Left hindlimb (tissue), 1 donor: ENCODE measurements at regions not wholly inside any gene's neighbourhood (a gene's known extent, or its start where the extent isn't known, plus 50 kb on each side); places are given as distances from the start of the nearest gene placed in this dataset.

Source experiments
- DNase-seq: peaks from one replicate; pipeline ENCODE4 v3.0.0-alpha.2; 2018

DNA sequence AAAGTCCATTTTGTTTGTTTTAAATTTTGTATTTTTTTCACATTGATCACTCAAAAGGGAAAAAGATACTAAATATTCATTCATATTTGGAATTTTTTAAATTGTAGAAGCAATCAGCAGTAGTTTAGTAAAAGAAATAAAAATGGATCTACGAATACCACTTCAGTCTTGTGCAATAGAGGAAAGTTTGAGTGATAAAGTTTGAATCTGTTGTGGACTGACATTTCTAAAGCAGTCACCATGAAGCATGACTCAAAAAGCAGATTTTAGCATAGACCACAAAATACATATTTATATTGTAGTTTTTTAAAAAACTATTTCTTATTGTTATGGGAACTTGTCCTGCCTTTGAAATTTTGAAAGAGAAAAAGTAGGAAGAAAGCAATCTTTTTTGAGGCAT is 520.5 kb upstream of the ZEB2 start:
- DNase-seq, result no peak

DNA sequence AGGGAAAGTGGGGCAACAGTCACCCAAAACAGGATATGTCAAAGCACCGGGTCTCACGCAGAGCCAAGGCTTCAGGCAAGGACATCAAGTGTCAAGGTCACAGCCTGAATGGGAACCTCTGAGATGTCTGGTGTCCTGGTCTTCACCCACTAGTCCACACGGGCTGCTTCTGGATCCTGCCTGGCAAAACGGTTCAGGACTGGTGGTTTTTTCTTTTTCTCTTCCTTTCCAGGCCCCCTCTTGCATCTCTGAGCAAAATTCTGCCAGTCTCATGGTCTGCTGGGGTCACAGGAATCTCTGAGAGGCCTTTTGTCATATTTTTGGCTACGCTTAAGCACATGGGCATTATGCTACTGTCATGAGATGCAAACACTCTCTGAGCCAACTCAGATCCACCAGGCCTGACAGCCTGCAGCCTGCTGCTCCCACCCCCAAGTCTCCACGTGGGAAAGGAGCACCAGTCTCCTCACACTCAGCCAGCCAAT is 518.2 kb upstream of the ZEB2 start:
- no peak for DNase-seq

DNA sequence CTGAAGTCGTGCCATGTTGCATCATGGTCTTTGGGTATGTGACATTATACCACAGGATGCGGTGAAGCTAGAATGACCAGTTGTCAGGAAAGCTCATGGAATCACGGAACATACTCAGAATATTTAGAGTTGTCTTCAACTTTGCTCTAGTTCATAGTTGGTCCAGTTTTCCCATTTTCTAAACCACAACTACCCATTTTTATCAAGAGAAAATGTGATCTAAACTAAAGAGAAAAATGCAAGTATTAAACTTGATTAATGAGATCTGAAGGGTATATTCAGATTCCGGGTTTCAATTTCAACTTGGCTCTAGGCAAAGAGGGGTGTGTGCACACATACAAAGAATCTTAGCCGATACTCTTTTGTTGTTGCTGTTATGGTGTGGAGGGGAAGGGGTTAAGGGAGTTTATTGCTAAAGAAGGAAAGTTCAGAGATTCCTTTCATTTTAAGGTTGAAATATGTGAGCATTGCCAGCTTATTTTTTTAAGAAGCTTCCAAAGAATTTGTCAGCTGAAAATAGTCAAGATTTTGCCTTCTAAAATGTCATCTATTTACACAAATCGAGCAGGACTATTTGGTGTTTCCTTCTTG is 516.6 kb upstream of the ZEB2 start:
- no peak for DNase-seq

DNA sequence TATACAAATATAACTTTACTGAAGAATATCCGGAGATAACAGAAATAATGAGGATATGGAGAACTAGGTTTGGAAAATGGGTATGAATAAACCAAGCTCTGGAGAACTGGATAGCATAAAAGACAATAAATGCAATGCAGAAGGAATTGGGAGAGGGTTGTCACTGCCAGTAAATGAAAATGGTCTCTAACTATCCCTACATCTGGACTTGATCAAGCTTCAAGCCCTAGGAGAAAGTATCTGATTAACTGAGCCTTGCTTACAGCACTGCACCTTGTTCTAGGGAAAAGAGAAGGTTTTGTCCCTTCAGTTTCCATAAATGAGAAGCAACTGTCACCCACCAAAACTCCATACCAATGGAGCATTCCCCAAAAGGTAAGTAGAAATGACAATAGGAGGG is 514.6 kb upstream of the ZEB2 start:
- DNase-seq, result no peak

DNA sequence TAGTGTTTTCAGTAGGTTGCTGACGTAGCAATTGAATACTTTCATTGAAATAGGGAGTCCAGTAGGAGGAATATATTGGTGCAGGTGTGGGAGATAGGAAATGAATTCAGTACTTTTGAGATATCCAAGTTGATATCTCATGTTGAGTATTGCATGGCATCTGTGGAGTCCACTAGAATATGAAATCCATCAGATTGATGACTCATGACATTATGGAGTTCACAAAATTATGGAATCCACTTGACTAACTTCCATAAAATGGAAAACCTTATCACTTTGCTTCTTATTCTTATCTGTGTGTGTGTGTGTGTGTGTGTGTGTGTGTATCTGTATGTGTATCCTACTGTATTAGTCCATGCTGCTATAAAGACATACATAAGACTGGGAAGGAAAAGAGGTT is 513.5 kb upstream of the ZEB2 start:
- DNase-seq, result no peak

DNA sequence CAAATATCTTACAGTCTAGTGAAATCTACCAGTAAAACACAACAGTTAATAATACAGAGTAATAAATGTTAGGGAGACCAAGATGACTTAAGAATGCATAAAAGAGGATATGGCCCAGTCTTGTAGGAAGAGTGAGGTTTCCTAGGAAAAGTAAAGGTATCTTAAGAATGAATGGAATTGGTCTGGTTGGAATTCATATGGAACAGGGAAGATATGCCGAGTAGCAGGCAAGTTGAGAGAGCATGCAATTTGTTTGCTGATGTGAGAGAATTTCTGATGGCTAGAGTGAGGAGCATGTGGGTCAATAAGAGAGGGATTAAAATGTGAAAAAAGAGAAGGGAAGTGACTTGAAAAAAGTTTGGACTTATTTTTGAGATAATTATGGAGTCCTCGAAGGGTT is 512.9 kb upstream of the ZEB2 start:
- no peak for DNase-seq

DNA sequence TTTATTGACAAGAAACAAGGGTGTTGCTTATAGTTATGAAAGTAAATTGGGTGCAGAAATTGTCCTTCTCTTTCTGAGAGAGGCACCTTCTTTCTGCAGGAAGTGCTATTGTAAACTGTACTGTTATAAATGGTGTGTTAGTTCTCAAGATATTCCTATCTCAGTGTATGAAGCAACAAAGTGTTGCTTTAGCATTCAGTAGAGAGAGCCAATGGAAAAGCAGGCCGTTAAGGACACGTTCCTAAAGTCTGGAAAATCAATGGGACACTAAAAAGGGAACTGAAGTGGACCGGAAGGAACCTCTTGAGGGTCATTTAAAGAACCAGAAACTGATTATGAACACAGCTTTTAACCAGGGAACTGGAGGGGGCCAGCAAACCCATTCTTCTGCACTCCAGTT is 510.0 kb upstream of the ZEB2 start:
- no peak for DNase-seq

DNA sequence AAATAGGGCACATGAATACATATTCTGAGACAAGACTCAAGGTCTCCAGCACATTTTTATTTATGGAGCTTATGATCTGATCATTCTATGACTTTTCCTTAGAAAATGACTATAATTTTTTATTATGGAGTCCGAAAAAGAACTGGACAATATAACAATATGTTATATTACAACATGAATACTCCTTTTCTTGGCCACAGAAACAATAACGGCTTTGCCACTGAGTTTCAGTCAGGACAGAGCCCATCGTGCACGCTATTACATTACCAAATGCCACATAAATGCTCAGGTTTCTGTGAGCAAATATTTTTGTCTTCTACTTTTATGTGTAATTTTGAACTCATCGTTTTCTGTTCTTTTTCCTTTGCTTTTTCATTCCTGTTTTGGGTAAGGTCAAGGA is 509.2 kb upstream of the ZEB2 start:
- DNase-seq, result no peak

DNA sequence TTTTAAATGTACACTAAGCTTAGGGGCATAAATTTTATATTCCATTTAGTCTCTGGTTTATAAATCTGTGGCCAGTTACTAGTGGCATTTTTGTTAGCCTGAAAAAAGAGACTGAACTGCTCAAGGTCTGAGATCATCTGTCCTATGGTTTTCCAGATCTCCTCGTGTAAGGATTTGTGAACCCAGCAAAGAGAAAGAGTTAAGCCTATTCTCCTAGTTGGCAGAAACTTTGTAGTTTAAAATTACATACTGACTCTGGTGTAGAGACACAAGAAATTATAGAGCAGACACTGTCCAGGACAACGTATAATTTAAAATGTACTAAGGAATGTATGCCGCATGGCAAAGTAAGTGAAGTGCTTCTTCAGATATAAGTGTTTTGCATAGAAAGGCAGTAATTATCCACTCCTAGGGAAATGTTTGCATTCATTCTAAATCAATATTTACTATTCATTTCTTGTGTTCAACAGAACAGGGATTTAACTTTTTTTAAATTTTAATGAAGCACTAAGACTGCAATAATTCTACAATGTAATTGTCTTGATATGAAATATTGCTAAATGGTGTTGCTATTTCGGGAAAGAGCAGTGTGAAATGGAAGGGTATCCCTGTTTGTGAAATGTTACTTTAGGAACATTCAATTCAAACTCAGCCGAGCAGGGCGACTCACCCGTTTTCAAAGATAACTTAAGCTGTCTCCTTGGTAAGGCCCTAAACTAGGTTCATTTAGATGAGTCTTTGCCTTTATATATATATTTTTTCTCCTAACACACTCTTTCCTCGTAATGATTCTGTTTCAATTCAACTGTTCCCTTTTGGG is 508.4 kb upstream of the ZEB2 start:
- DNase-seq, result no peak

DNA sequence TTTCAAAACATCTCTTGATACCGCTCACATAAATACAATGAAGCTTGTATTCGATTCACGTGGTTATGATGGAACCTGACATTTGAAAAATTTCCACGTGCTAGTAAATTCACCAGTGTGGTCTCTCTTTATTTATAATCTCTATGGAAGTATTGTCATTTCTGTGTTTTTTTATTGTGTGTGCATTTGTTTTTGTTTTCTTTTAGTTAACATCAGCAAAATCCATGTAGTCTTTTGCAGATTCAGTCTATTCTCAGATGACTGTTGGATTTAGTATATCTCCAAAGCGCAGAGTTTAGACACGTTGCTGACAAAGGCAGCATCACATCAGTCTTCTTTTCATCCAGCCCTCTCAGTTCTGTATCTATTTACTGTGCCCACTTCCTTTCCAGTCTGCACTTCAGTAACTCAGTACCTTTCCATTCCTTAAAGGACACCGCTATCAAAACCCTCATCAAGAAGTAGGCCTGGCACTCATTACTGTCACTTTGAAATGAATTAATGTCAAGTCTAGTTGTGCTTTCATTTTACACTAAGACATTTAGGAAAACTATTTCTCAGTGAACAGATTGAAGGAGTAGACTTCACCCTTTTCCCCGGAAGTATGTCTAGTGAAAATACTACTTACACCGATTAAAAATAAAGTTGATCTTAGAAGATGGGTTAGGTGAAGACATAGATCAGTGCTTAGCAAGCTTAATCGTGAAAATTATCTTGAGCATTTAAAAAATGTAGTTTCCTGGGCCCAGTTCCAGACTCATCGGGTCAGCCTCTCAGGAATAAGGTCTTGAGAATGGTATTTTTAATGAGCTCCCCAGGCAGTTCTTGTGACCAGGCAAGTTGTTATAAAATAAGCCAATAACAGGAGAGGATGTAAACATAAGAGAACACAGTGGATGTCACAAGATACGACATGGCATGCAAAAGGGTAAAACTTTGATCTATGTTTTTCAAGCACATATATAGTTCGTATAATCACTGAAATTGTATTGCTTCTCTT is 506.8 kb upstream of the ZEB2 start:
- DNase-seq, result no peak

DNA sequence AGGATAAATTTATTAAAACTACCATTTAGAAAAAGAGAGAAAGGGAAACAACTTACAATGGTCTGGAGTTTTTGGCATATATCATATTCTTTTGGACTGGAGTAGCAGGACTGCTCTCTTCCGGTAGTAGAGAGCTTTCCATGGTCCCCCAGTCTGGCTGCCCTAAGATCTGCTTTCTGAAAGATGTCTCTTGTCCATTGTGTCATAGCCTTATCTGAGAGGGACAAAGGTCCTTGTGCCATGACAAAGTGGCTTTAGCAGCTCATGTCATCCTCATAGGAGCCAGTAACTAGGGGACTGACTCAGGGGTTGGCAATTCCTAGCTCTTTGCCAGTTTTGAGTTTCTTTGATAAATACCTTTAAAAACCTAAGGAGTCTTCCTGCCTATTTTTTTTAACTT is 505.5 kb upstream of the ZEB2 start:
- no peak for DNase-seq

DNA sequence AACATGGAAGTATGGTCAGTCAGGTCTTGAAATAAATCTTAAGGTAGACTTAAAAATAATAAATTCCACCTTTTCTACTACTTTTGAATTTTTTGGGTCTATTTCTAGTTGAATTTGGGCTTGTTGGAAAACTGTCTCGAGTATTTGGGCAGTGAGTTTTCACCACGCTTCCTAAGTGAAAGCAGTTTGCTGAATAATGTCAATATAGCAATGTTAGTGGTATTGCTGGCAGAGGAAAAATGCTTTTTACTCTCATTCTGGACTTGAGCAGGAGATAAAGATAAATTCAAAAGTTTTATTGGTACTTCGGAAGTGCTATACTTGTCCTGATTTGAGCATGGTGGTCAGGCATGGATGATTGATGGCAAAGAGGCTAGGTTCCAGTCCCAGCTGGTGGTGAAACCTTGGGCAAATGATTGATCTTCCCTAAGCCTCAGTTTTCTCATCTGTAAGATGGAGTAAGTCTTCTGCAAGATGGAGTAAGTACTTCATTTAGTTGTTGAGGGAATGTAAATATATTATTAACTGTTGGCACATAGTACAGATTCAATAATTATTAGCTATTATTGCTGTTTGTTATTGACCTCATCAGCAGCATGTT is 503.5 kb upstream of the ZEB2 start:
- DNase-seq, result no peak

DNA sequence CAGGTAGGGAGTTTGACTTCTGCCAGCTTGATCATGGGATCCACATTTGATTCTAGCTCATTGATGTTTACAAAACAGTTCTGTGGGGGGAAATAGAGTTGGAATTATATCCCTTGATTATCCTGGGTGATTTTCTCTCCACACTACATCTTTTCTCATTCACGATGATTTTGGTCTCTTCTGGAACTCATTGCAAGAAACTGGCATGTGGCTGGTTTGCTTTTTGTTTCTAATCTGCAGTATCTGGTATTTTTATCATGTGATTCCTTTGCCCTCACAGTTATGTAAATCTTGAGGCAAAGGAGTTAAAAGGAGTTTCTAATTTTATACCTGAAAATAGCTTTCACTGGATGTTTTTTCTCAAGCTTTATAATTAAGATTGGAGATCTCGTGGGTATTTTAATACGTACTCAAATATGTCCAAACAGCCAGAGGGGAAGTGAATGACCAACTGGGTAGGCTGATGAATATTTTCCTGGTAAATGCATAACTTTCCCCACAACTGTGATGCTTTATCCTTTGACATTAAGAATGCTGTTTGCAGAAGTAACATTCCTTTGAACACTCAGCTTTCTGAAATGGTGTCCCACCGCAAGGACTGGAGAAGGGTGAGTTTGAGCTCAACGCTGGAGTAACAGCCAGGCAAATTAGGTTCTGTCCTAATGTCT is 502.9 kb upstream of the ZEB2 start:
- DNase-seq, result no peak

DNA sequence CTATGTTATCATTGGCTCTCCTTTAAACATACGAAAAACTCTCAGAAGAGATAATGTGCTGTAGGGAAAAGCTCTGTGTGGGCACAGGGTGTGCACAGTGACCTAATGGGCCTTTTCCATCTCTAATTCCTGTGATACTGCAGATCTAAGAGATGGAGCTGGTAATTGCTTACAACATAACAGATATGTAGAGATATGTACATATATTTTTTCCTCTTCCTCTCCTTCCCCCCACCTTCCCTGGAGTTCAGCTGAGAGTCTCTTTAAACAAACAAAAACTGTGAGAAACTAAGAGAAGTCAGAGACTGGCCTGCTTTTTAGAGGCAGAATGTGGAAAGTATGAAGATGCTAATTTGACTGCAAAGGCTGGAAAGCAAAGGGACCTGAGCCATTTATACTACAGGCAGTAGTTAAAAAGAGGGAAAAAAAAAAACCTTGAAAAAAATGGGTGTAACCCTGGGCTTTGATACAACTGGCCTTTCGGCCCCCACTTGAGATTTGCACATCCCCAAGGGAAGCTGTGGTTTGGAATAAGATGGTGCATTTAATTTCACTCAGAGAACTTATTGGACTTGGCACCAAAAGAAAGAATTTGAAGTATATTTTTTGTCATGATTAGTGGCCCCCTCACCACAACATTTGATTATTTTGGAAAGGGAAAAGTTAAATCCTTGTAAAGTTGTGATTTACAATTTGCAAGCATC is 502.2 kb upstream of the ZEB2 start:
- no peak for DNase-seq

DNA sequence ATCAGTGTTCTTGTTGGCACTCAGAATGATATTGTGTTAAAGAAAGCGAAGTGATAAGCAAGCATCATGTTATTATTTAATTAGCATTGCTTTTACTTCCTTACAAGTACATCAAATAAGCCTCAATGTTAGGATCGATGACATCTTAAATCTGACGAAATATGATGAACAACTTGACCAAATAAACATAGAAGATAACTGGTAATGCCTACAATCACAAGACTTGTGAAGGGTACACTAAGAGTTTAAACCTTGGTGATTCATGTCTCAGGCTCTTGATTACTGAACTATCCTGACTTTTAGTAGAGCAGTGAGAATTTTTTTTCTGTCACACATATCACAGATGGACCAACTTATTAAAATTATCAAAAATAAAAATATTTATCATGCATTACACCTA is 500.8 kb upstream of the ZEB2 start:
- no peak for DNase-seq

DNA sequence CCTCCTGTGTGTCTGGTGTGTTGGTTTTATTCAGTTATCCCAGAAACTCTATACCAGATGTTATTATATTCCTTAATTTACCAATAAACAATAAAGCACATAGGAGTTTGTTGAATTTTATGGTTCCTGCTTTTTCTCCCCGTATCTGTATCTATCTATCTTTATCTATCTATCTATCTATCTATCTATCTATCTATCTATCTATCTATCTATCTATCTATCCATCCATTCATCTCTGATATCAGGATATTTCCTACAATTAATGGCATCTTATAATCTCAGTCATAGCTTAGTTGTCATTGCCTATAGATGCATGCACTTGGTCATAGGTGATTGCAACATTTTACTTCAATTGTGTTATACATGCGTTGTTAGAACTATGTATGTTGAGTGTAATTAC is 500.2 kb upstream of the ZEB2 start:
- no peak for DNase-seq

DNA sequence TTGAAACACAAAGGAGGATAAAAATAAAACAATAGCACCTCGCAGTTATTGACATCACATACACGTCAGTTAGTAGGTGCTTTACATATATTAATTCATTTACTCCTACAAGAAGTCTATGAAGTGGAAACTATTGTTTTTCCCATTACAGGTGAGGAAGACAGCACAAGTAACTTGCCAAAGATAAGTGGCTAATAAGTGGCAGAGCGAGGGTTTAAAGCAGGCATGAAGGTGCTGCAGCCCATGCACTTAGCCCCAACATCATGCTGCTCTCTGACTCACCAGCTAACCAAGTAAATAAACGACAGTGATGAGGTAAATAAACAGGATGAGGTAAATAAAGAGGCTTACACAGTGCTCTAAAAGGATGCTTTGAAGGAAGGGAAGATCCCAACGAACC is 498.6 kb upstream of the ZEB2 start:
- no peak for DNase-seq

DNA sequence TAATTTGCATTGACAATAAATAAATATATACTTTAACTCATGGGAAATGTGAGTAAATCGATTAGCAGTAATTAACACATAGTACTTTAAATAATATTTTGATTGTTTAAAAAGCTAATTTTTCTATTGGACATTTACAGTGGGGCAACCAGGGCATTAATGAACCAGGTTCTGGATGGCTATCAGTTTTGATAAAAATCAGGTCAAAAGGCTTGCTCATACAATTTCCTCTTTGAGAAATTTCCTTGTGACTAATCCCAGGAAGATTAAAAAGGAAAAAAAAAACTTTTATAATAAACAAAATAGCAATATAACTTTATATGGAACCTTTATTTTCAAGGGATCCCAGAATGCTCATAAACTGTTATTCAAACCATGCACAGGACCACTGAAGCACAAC is 497.2 kb upstream of the ZEB2 start:
- no peak for DNase-seq

DNA sequence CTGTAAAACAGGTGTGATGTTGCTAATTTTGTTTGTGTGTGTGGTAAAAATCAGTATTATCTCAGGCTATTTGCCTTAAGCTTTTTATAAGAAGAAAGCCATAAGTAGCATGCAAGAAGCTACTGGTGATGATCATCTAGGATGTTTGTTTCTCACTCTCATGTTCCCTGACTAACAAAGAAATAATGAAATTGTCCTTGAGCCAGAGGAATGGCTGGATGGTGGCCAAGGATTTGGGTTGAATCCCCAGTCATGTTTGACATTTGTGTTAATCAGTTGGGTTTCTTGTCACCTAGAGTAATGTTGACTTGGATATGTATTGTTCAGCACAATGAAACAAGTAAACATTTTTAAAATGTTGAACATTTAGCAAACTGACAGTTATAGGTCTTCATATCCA is 496.8 kb upstream of the ZEB2 start:
- DNase-seq, result no peak

DNA sequence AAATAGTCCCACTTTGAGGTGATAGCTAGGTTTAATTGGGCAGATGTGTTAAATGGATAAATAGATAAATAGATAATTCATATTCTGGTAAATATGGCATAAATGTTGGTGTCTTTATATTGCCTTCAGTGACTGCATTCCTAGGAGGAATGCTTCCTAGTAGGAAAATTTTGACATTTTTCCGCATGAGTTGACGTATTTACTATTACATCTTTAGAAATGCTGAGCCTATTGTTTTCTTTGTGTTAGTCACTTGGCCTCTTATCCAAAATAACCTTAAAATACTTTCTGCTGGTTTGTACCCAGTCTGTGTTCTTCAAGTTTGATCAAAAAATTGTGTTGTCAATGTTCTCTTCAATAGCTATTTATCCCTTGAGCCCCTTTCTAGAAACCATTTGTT is 495.6 kb upstream of the ZEB2 start:
- no peak for DNase-seq

DNA sequence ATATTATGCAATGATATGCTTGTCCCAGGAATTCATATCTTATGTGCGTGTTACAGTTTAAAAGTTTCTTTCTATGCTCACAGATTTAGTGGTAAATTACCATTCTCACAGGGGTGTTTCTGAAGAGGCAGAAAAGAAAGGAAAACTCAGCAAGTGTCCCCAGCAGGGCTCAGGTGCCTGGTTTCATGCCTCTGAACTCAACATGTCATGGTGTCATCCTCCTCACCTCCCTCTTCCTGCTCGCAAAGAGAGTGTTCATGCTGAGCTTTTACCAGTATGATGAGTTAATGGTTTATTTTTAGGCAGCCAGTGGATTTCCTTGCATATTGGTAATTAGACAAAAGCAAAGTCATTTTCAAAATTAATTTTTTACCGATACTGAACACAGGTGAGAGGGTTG is 492.9 kb upstream of the ZEB2 start:
- no peak for DNase-seq

DNA sequence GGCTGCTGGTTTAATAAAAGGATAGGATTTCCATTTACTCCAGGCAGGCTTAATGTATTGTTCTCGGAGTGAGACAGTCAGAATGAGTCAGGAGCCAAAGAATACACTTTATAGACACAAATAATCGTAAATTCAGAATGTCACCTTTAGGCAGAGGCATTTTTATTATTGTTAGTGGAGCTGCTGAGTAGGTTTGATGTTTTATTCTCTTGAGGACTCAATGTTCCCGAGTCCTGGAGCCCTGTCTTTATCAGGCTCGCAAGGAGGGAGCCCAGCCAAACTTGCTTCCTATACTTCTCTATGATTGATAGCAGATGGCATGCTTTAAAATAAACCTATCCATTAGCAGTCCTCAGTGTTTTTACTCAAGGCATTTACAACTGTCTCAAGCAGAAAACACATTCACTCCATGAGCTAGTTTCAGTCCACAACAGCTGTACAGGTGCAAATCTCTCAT is 492.3 kb upstream of the ZEB2 start:
- no peak for DNase-seq
